ENCODE measurements at regions not wholly inside any gene's neighbourhood (a gene's known extent, or its start where the extent isn't known, plus 50 kb on each side); places are given as distances from the start of the nearest gene placed in this dataset.

- Histone ChIP-seq H3K27me3 (ENCODE audit: insufficient read depth, low read length, poor library complexity, severe bottlenecking) (no peaks in the 10 kb centered on the region), H3K9ac (ENCODE audit: low read depth, low read length, poor library complexity, severe bottlenecking) (no peak overlapping the region), H3F3A (ENCODE audit: low read depth) (no peaks in the 10 kb centered on the region), H3K79me2 (ENCODE audit: insufficient read depth, low read length) (no peaks in the 10 kb centered on the region), H2AFZ (ENCODE audit: low read length) (no peak overlapping the region), H4K20me1 (ENCODE audit: insufficient read depth, low read length, poor library complexity, severe bottlenecking) (no peaks in the 10 kb centered on the region), H3K36me3 (ENCODE audit: insufficient read depth, low read length) (no peaks in the 10 kb centered on the region), H3K9me3 (ENCODE audit: insufficient read depth, low read depth, low read length) (no peaks in the 10 kb centered on the region), H3K4me2 (ENCODE audit: low read depth, low read length, poor library complexity, severe bottlenecking) (no peak overlapping the region), H3K9me2 (replicated peaks; ENCODE audit: low read depth, low read length) (no peaks in the 10 kb centered on the region), H3K4me3 (ENCODE audit: low read length, poor library complexity, severe bottlenecking) (no peak overlapping the region), H3K4me1 (ENCODE audit: insufficient read depth, low read length, poor library complexity, severe bottlenecking) (no peaks in the 10 kb centered on the region)
- no peak for TF ChIP-seq CTCF (conservative IDR thresholded peaks at IDR 0.05; ENCODE audit: low read length)
- TF ChIP-seq EZH2phosphoT487 (IDR thresholded peaks at IDR 0.05; ENCODE audit: borderline replicate concordance): no peak
These were observed 343.9 kb upstream of the NOCT start for GRCh38 chr4:138671606-138672084.

- Histone ChIP-seq H3K9me3 (ENCODE audit: insufficient read depth, low read depth, low read length) (no peaks in the 10 kb centered on the region), H3K4me1 (ENCODE audit: insufficient read depth, low read length, poor library complexity, severe bottlenecking) (no peaks in the 10 kb centered on the region), H3K36me3 (ENCODE audit: insufficient read depth, low read length) (no peaks in the 10 kb centered on the region), H3F3A (ENCODE audit: low read depth) (no peaks in the 10 kb centered on the region), H2AFZ (ENCODE audit: low read length) (no peak overlapping the region), H3K4me2 (ENCODE audit: low read depth, low read length, poor library complexity, severe bottlenecking) (no peak overlapping the region), H3K9ac (ENCODE audit: low read depth, low read length, poor library complexity, severe bottlenecking) (no peak overlapping the region), H3K27me3 (ENCODE audit: insufficient read depth, low read length, poor library complexity, severe bottlenecking) (no peaks in the 10 kb centered on the region), H3K4me3 (ENCODE audit: low read length, poor library complexity, severe bottlenecking) (no peak overlapping the region), H3K79me2 (ENCODE audit: insufficient read depth, low read length) (no peaks in the 10 kb centered on the region), H3K9me2 (replicated peaks; ENCODE audit: low read depth, low read length) (no peaks in the 10 kb centered on the region), H4K20me1 (ENCODE audit: insufficient read depth, low read length, poor library complexity, severe bottlenecking) (no peaks in the 10 kb centered on the region)
- no peak for TF ChIP-seq CTCF (conservative IDR thresholded peaks at IDR 0.05; ENCODE audit: low read length)
- no peak for TF ChIP-seq EZH2phosphoT487 (IDR thresholded peaks at IDR 0.05; ENCODE audit: borderline replicate concordance)
These were observed 344.5 kb upstream of the NOCT start for GRCh38 chr4:138671106-138671505.

- H3K4me3 ChIP-seq (ENCODE audit: low read length, poor library complexity, severe bottlenecking): no peak overlapping the region
- H3K27me3 ChIP-seq (ENCODE audit: insufficient read depth, low read length, poor library complexity, severe bottlenecking): no peaks in the 10 kb centered on the region
- no peak overlapping the region for H3K4me2 ChIP-seq (ENCODE audit: low read depth, low read length, poor library complexity, severe bottlenecking)
- H3K79me2 ChIP-seq (ENCODE audit: insufficient read depth, low read length): no peaks in the 10 kb centered on the region
- H2AFZ ChIP-seq (ENCODE audit: low read length): no peak overlapping the region
- no peak overlapping the region for H3K9ac ChIP-seq (ENCODE audit: low read depth, low read length, poor library complexity, severe bottlenecking)
- H3K9me2 ChIP-seq (replicated peaks; ENCODE audit: low read depth, low read length): no peaks in the 10 kb centered on the region
- H3F3A ChIP-seq (ENCODE audit: low read depth): no peaks in the 10 kb centered on the region
- H3K36me3 ChIP-seq (ENCODE audit: insufficient read depth, low read length): no peaks in the 10 kb centered on the region
- H3K9me3 ChIP-seq (ENCODE audit: insufficient read depth, low read depth, low read length): no peaks in the 10 kb centered on the region
- H3K4me1 ChIP-seq (ENCODE audit: insufficient read depth, low read length, poor library complexity, severe bottlenecking): no peaks in the 10 kb centered on the region
- H4K20me1 ChIP-seq (ENCODE audit: insufficient read depth, low read length, poor library complexity, severe bottlenecking): no peaks in the 10 kb centered on the region
- TF ChIP-seq CTCF (conservative IDR thresholded peaks at IDR 0.05; ENCODE audit: low read length) (no peak), EZH2phosphoT487 (IDR thresholded peaks at IDR 0.05; ENCODE audit: borderline replicate concordance) (no peak)
These were observed 344.9 kb upstream of the NOCT start for GRCh38 chr4:138670681-138671080.
